HG03139 (cell line): ENCODE measurements at regions not wholly inside any gene's neighbourhood (a gene's known extent, or its start where the extent isn't known, plus 50 kb on each side); places are given as distances from the start of the nearest gene placed in this dataset.
"Not testable (repeated sequence)": the region's sequence is repeated elsewhere in the genome, so short reads cannot be mapped to it uniquely, and the experiment has no call there.

Experiments used
- ATAC-seq: cut with Tn5 transposase; IDR thresholded peaks from one replicate; pipeline ENCODE4 v1.9.1; 2021; ENCODE audit not compliant: unreplicated experiment

GRCh38 chr16:65621640-65622039 lies 499.8 kb upstream of the CDH11 start:
- no peak for ATAC-seq

DNA sequence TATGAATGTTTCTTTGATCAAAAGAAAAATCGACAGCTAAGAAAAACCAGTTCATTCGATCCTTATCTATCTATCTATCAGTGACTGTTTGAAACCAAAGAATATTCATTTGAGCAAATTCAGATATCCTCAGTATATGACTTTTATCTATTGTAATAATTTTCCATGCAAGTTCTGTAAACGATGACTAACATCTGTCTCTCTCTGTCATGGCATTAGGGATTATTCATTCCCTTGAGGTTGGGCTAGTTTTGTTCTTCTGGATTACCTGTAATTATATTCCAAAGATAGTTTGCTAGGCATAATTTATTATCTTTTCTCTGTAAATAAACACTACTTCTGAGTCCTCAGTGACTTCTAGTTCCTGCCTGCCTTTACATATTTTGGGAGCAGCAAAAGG lies 497.7 kb upstream of the CDH11 start:
- ATAC-seq: no peak

GRCh38 chr16:65618931-65619330 lies 497.1 kb upstream of the CDH11 start:
- ATAC-seq: no peak

GRCh38 chr16:65618333-65618732 lies 496.5 kb upstream of the CDH11 start:
- no peak for ATAC-seq

GRCh38 chr16:65617421-65617820 lies 495.6 kb upstream of the CDH11 start:
- no peak for ATAC-seq

GRCh38 chr16:65608455-65608854 lies 486.6 kb upstream of the CDH11 start:
- ATAC-seq: no peak

DNA sequence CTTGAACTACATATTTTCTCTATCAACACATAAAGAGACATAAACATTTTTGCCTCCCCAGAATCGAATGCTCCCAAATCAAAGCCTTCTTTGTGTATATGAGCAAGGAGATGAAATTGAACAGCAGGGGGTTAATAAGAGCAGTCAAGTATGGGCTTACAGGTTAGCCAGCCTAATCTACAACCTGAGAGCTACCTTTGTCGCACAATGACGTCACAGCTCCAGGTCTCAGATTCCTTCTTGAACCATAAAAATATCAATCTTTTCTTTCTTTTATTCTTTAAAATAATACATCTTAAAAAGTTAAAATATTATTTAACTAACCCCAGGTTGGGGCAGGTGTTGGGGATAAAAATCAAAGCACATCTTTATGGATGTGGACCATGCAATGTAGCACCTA lies 482.9 kb upstream of the CDH11 start:
- no peak for ATAC-seq

- no peak for ATAC-seq
Observed at GRCh38 chr16:65601781-65602180, 479.9 kb upstream of the CDH11 start.

DNA sequence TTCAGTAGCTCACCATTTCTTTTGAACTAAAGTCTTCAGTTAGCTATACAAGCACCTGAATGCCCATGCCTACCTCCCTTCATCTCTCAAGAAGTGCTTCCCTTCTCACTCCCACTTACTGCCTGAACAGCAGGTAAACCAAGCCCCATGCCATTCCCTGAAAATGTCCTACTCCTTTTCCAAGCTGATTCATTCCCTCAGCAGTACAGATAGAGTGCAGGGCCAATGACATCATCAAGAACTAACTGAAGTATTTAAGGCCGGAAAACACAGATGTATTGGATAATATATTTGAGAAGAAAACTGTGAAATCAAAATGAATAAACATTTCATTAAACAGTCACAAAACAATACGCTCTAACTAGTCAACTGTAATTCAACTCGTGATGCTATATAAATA lies 478.8 kb upstream of the CDH11 start:
- no peak for ATAC-seq

- no peak for ATAC-seq
Observed at GRCh38 chr16:65600046-65600445, 478.2 kb upstream of the CDH11 start.

- no peak for ATAC-seq
Observed at GRCh38 chr16:65598621-65599020, 476.8 kb upstream of the CDH11 start.

DNA sequence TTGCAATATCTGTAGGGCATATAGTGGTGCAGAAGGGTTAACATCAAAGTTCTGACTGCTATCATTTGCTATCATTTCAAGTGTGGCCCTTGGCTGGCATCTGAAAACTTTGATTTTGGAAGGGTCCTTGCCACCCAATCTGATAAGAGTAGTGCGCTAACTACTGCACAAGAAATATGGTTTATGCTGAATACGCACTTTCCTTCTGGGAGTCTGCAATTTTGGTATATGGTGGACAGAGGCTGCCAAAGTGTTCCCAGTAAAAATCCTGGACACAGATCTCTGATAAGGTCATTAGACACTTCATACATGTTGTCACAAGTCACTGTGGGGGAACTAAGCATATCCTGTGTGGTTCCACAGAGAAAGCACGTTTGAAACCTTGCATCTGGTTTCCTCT lies 461.6 kb upstream of the CDH11 start:
- ATAC-seq: no peak

DNA sequence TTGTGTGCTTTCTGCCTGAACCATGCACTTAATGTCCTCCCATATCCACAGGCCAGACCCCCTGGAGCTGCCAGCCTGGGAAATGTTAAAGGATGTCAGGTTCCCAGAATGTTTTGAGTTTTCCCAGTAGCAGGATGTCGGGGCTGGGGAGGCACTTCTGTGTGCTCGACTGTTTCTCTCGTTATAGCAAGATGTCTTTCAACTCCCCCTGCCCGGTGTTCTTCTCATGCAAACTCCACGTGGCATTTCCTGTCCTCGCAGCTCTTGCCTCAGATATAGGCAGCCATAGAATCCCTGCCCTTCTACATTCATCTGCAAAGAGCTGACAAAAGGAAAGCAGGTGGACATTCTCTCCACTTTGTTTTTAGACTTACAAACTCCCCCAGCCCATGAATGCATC lies 457.2 kb upstream of the CDH11 start:
- no peak for ATAC-seq

DNA sequence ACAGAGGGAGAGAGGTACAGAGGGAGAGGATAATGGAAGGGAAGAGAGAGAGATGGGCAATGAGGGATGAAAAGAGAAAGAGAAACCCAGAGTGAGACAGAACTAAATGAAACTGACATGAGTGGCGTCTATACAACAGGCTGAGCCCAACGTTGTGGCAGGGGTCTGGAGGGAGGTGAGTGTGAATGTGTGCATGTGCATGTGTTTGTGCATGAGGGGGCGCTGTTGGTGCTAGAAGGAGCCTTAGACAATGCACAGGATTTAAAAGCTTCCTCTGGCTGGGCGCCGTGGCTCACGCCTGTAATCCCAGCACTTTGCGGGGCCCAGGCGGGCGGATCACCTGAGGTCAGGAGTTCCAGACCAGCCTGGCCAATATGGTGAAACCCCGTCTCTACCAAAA lies 454.8 kb upstream of the CDH11 start:
- no peak for ATAC-seq

DNA sequence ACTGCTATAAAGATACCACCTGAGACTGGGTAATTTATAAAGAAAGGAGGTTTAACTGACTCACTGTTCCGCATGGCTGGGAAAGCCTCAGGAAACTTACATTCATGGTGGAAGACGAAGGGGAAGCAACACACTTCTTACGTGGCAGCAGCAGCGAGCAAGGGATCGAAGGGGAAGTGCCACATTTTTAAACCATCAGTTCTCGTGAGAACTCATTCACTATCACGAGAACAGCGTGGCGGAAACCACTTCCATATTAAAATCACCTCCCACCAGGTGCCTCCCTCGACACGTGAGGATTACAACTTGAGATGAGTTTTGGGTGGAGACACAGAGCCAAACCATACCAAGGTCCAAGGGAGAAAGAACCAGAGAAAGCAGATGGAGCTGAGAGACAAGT lies 454.3 kb upstream of the CDH11 start:
- no peak for ATAC-seq

GRCh38 chr16:65574326-65574966 lies 452.6 kb upstream of the CDH11 start:
- ATAC-seq: no peak

DNA sequence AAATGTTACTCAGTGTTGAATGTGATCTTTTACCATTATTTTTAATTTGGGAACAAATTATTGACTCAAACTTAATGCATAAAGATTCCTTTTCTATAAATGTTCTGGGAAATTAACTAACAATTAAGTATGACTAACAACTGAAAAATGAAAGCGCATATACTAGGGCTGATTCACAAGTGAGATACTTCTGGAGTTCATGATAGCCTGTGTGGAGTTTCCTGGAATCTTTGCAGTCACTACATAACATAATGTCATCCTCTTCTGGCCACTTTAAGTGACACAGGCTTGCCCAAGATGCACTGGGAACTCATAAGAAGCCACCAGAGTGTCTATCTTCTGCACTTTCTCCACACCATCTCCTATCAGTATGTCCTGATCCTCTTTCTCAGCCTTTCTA lies 450.3 kb upstream of the CDH11 start:
- ATAC-seq: no peak

DNA sequence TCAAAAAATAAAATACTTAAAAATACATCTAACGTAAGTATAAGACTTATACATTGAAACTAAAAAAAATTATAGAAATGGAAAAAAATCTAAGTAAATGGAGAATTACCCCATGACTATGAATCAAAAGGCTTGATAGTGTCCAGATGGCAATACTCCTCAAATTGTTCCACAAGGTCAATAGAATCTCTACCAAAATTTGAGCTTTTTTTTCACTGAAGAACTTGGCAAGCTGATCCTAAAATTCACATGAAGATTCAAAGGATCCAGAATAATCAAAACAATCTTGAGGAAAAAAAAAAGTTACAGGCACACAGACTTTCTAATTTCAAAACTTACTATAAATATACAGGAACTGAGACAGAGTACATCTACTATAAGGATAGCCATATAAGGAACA lies 448.4 kb upstream of the CDH11 start:
- ATAC-seq: no peak

DNA sequence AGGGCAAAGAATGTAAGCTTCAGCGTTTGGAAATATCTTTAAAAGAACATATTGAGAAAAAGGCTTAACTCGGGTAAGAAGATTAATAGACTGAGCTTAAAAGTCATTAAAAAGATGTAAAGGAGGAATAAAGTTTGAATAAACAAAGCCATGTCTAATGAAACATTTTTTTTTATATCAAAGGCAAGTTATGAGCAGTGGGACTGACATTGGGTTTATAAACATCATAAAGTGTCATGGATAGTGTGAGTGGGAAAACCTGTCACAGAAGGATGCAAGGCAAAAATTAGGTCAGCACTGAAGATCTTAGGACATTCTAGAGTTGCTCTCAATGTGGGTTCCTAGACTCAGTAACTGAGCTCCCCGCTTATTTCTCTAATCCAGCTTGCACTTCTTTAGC lies 438.0 kb upstream of the CDH11 start:
- no peak for ATAC-seq

DNA sequence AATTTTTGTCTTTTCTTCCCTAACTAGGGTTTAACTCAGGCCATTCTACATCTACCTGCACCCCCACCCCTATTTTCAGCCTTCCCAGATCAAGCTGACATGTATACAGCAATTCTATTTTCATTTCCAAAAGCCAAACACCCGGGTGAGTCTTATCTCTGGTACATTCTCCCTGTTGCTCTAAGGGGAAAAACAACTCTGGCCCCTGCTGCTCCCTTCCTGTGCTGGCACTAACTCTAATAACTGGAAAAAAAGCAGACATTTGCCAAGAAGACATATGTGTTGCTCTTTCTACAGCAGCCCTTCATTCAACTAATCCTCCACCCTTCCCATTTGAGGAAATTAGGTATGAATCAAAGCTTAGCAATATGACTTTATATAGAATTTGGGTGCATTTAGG lies 427.8 kb upstream of the CDH11 start:
- ATAC-seq: not testable (repeated sequence)

GRCh38 chr16:65548470-65548869 lies 426.6 kb upstream of the CDH11 start:
- no peak for ATAC-seq

DNA sequence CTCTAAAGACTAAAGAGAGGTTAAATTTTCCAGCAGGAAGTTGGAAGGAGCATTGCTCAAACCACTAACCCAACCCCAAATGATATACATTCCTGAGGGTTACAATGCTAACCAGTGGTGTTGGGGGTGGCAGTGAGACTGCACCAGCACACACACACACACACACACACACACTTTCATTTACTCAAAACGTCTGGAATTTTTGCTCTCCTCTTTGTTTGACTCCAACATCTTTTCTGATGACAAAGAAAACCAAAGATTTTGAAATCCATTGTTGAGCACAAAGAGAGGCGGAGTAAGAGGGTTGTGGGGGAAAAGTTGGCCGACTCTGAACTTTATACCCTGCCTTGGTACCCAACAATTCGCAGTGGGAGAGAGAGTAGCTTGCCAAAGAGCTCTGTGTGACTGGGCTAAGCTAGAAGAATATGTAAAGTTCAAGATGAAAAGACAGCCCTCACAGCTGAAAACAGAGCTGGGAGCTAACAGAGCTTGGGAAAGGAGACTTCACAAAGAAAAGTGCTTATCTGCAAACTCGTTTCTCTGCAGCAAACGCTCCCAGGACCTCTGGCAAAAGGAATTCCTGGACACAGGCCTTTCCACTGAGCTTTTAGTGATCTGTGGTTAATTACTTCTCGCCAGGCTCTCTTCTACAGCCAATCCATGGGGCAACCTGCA lies 426.0 kb upstream of the CDH11 start:
- no peak for ATAC-seq

DNA sequence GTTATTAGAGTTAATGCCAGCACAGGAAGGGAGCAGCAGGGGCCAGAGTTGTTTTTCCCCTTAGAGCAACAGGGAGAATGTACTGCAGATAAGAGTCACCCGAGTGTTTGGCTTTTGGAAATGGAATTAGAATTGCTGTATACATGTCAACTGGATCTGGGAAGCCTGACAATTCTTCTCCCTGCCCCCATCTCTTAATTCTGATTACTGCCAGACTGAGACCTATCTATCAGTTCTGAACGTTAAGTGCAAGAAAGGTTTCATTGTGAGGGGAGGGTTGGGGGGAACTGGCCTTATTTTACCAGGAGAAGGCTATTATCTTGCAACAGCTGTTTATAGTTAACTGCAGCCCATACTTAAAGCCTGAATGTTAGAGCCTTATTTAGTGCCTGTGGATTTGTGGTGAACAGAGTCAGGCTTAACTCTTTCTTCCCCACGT lies 424.5 kb upstream of the CDH11 start:
- ATAC-seq: no peak
